ENCODE measurements at regions not wholly inside any gene's neighbourhood (a gene's known extent, or its start where the extent isn't known, plus 50 kb on each side); places are given as distances from the start of the nearest gene placed in this dataset.
A peak's percentile ranks its signal among the peaks of the same experiment; 100 is the strongest.
"Not testable (repeated sequence)": the region's sequence is repeated elsewhere in the genome, so short reads cannot be mapped to it uniquely, and the experiment has no call there.

- DNase-seq (ENCODE audit: low read depth in 4 of 4, low spot score in 3 of 4), result no peak
Measured at GRCh38 chr10:33913194-33913593, 578.7 kb upstream of the NRP1 start.

GRCh38 chr10:33909476-33909875 lies 575.0 kb upstream of the NRP1 start:
- not testable (repeated sequence) for DNase-seq (ENCODE audit: low read depth in 4 of 4, low spot score in 3 of 4)

- no peak for DNase-seq (ENCODE audit: low read depth in 4 of 4, low spot score in 3 of 4)
Measured at GRCh38 chr10:33901166-33901565, 566.7 kb upstream of the NRP1 start.

GRCh38 chr10:33900596-33900995 lies 566.1 kb upstream of the NRP1 start:
- no peak for DNase-seq (ENCODE audit: low read depth in 4 of 4, low spot score in 3 of 4)

- DNase-seq (ENCODE audit: low read depth in 4 of 4, low spot score in 3 of 4), result no peak
Measured at GRCh38 chr10:33899578-33900531, 565.4 kb upstream of the NRP1 start.

- DNase-seq (ENCODE audit: low read depth in 4 of 4, low spot score in 3 of 4), result no peak
Measured at GRCh38 chr10:33897291-33897752, 562.9 kb upstream of the NRP1 start.

GRCh38 chr10:33893506-33893905 lies 559.0 kb upstream of the NRP1 start:
- no peak for DNase-seq (ENCODE audit: low read depth in 4 of 4, low spot score in 3 of 4)

GRCh38 chr10:33889371-33889770 lies 554.9 kb upstream of the NRP1 start:
- DNase-seq (ENCODE audit: low read depth in 4 of 4, low spot score in 3 of 4), result no peak

- DNase-seq (ENCODE audit: low read depth in 4 of 4, low spot score in 3 of 4), result no peak
Measured at GRCh38 chr10:33887188-33887587, 552.7 kb upstream of the NRP1 start.

GRCh38 chr10:33886299-33886698 lies 551.8 kb upstream of the NRP1 start:
- DNase-seq (ENCODE audit: low read depth in 4 of 4, low spot score in 3 of 4), result no peak

- no peak for DNase-seq (ENCODE audit: low read depth in 4 of 4, low spot score in 3 of 4)
Measured at GRCh38 chr10:33884604-33885003, 550.1 kb upstream of the NRP1 start.

- DNase-seq (ENCODE audit: low read depth in 4 of 4, low spot score in 3 of 4), result no peak
Measured at GRCh38 chr10:33883881-33884280, 549.4 kb upstream of the NRP1 start.

GRCh38 chr10:33882996-33883395 lies 548.5 kb upstream of the NRP1 start:
- no peak for DNase-seq (ENCODE audit: low read depth in 4 of 4, low spot score in 3 of 4)

- no peak for DNase-seq (ENCODE audit: low read depth in 4 of 4, low spot score in 3 of 4)
Measured at GRCh38 chr10:33880291-33880690, 545.8 kb upstream of the NRP1 start.

- no peak for DNase-seq (ENCODE audit: low read depth in 4 of 4, low spot score in 3 of 4)
Measured at GRCh38 chr10:33878238-33878786, 543.8 kb upstream of the NRP1 start.

GRCh38 chr10:33876584-33877400 lies 542.3 kb upstream of the NRP1 start:
- no peak for DNase-seq (ENCODE audit: low read depth in 4 of 4, low spot score in 3 of 4)

- no peak for DNase-seq (ENCODE audit: low read depth in 4 of 4, low spot score in 3 of 4)
Measured at GRCh38 chr10:33875924-33876583, 541.6 kb upstream of the NRP1 start.

GRCh38 chr10:33871061-33871956 lies 536.8 kb upstream of the NRP1 start:
- DNase-seq (ENCODE audit: low read depth in 4 of 4, low spot score in 3 of 4), result no peak

- DNase-seq (ENCODE audit: low read depth in 4 of 4, low spot score in 3 of 4), result no peak
Measured at GRCh38 chr10:33869481-33869880, 535.0 kb upstream of the NRP1 start.

- peak in 2 of 4 donors; percentile 28 to 30 for DNase-seq (ENCODE audit: low read depth in 4 of 4, low spot score in 3 of 4)
Measured at GRCh38 chr10:33869028-33869427, 534.6 kb upstream of the NRP1 start.

Data from right renal pelvis (tissue), 4 donors.